ENCODE measurements at regions not wholly inside any gene's neighbourhood (a gene's known extent, or its start where the extent isn't known, plus 50 kb on each side); places are given as distances from the start of the nearest gene placed in this dataset.

DNA sequence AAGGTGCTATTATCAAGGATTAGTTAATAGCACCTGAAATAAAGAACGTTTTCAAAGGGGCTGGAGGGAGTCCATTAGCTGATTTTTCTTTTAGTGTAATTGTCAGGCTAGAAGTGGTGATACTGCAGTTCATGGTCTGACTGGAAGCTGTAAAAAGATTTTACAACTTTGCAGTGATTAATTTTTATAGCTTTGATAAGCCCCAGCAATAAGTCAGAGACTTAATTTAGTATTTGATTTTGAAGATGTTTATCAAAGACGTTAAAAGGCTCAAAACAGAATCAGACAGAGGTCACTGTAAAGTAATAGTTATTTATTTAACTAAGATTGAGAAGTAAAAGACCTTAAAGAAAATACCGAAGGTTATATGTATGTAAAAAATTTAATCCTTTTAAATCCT lies 165.5 kb upstream of the FMN2 start:
- H3K4me3 Mint-ChIP-seq: no peak overlapping the region
- H3K4me1 Mint-ChIP-seq: no peaks in the 10 kb centered on the region

GRCh38 chr1:239929317-239929716 lies 162.4 kb upstream of the FMN2 start:
- Histone ChIP-seq H3K9me3 (replicated peaks in 1 of 2; ENCODE audit: control insufficient read depth in 1 of 2, insufficient read depth in 1 of 2, low read length in 2 of 2) (peaks cover 0 to 8% of the 10 kb centered on the region in 2 donors), H3K27ac (ENCODE audit: low read depth in 1 of 2, low read length in 2 of 2) (no peak overlapping the region), H3K4me3 (replicated peaks in 1 of 3; ENCODE audit: low read depth in 2 of 3, low read length in 3 of 3) (no peak overlapping the region), H3K4me2 (replicated peaks; ENCODE audit: extremely low read depth, low read length, poor library complexity, severe bottlenecking) (no peak overlapping the region), H3K79me2 (ENCODE audit: insufficient read depth, low read length) (no peaks in the 10 kb centered on the region), H3K36me3 (replicated peaks in 1 of 2; ENCODE audit: control insufficient read depth in 1 of 2, insufficient read depth in 2 of 2, low read length in 2 of 2) (no peaks in the 10 kb centered on the region), H2AFZ (ENCODE audit: insufficient read depth, low read depth, low read length, poor library complexity, severe bottlenecking) (no peak overlapping the region), H3K9ac (ENCODE audit: insufficient read depth, low read length, poor library complexity, severe bottlenecking) (no peak overlapping the region), H3K4me1 (ENCODE audit: control insufficient read depth in 1 of 2, insufficient read depth in 2 of 2, low read length in 2 of 2) (no peaks in the 10 kb centered on the region), H4K20me1 (ENCODE audit: insufficient read depth, low read length) (no peaks in the 10 kb centered on the region), H3K27me3 (ENCODE audit: control insufficient read depth in 2 of 2, insufficient read depth in 2 of 2, low read length in 2 of 2) (no peaks in the 10 kb centered on the region)
- TF ChIP-seq CTCF (IDR thresholded peaks at IDR 0.05): no peak
- H3K36me3 Mint-ChIP-seq: no peaks in the 10 kb centered on the region
- peaks cover 0 to 3% (median 2%) of the 10 kb centered on the region in 3 donors for H3K27me3 Mint-ChIP-seq (ENCODE audit: low read depth in 3 of 3)
- no peak overlapping the region for H3K4me3 Mint-ChIP-seq
- intact Hi-C loops (cut with micrococcal nuclease): no loop called here
- H3K4me1 Mint-ChIP-seq: no peaks in the 10 kb centered on the region
- no peak for DNase-seq
- 97% methylated on average over 4 of the region's 6 CpGs for WGBS (ENCODE audit: insufficient coverage)
- peaks cover 0 to 8% (median 4%) of the 10 kb centered on the region in 7 donors for H3K9me3 Mint-ChIP-seq
- H3K27ac Mint-ChIP-seq: no peak overlapping the region

More for the DNA sequence above, 165.5 kb upstream of the FMN2 start:
- H3K27ac ChIP-seq (ENCODE audit: low read depth in 1 of 2, low read length in 2 of 2): no peak overlapping the region
- DNase-seq: no peak
- no peaks in the 10 kb centered on the region for H3K36me3 Mint-ChIP-seq
- no peaks in the 10 kb centered on the region for H3K4me1 ChIP-seq (ENCODE audit: control insufficient read depth in 1 of 2, insufficient read depth in 2 of 2, low read length in 2 of 2)
- H3K4me3 ChIP-seq (replicated peaks in 1 of 3; ENCODE audit: low read depth in 2 of 3, low read length in 3 of 3): no peak overlapping the region
- no peak overlapping the region for H3K4me2 ChIP-seq (replicated peaks; ENCODE audit: extremely low read depth, low read length, poor library complexity, severe bottlenecking)
- WGBS (ENCODE audit: insufficient coverage): no CpG with 5 or more reads among the region's 3 CpGs
- H3K36me3 ChIP-seq (replicated peaks in 1 of 2; ENCODE audit: control insufficient read depth in 1 of 2, insufficient read depth in 2 of 2, low read length in 2 of 2): no peaks in the 10 kb centered on the region
- H3K27me3 Mint-ChIP-seq (ENCODE audit: low read depth in 3 of 3): no peaks in the 10 kb centered on the region
- TF ChIP-seq CTCF (IDR thresholded peaks at IDR 0.05): no peak
- no peak overlapping the region for H2AFZ ChIP-seq (ENCODE audit: insufficient read depth, low read depth, low read length, poor library complexity, severe bottlenecking)
- peaks cover 0 to 13% (median 7%) of the 10 kb centered on the region in 7 donors for H3K9me3 Mint-ChIP-seq
- no peak overlapping the region for H3K9ac ChIP-seq (ENCODE audit: insufficient read depth, low read length, poor library complexity, severe bottlenecking)
- peaks cover 0 to 8% of the 10 kb centered on the region in 2 donors for H3K9me3 ChIP-seq (replicated peaks in 1 of 2; ENCODE audit: control insufficient read depth in 1 of 2, insufficient read depth in 1 of 2, low read length in 2 of 2)
- H4K20me1 ChIP-seq (ENCODE audit: insufficient read depth, low read length): no peaks in the 10 kb centered on the region
- H3K27ac Mint-ChIP-seq: no peak overlapping the region
- H3K79me2 ChIP-seq (ENCODE audit: insufficient read depth, low read length): no peaks in the 10 kb centered on the region
- H3K27me3 ChIP-seq (ENCODE audit: control insufficient read depth in 2 of 2, insufficient read depth in 2 of 2, low read length in 2 of 2): no peaks in the 10 kb centered on the region
- intact Hi-C loops (cut with micrococcal nuclease): no loop called here

All from CD14-positive monocyte (primary cell).